Prostate gland (tissue), 2 donors: ENCODE measurements at regions not wholly inside any gene's neighbourhood (a gene's known extent, or its start where the extent isn't known, plus 50 kb on each side); places are given as distances from the start of the nearest gene placed in this dataset.

Experiments
- DNase-seq: peaks from one replicate; pipeline ENCODE4 v3.0.0-alpha.2; 2019; ENCODE audit warnings: low spot score
- H3K27ac ChIP-seq, 2 donors: fragments of 200-600 bp; sonication (generic); 2 replicates each; pipeline ENCODE4 v1.5.1; 2017 to 2019
- H3K27me3 ChIP-seq: fragments of 200-600 bp; sonication (generic); replicated peaks from 2 replicates; pipeline ENCODE4 v1.5.1; 2019; ENCODE audit not compliant: insufficient read depth
- H3K36me3 ChIP-seq, 2 donors: fragments of 200-600 bp; sonication (generic); 1 replicate in 1 of 2; 2 replicates in 1 of 2; pipeline versions ENCODE4 v1.5.1 to v1.8.1; 2017 to 2019
- H3K4me1 ChIP-seq: fragments of 200-600 bp; sonication (generic); replicated peaks from 2 replicates; pipeline ENCODE4 v1.5.1; 2019
- H3K4me3 ChIP-seq, 2 donors: fragments of 200-600 bp; sonication (generic); 2 replicates each; pipeline ENCODE4 v1.5.1; 2017 to 2019
- H3K9me3 ChIP-seq: fragments of 200-600 bp; sonication (generic); 2 replicates; pipeline ENCODE4 v1.5.1; 2017
- CTCF ChIP-seq, 4 experiments: fragments of 200-600 bp in 2 of 4; fragments of 450-650 bp in 2 of 4; sonication (generic) in 2 of 4; IDR thresholded peaks; 1 replicate in 3 of 4; 2 replicates in 1 of 4; pipeline ENCODE4 v1.5.1; 2016 to 2019; ENCODE audit warnings: antibody characterized with exemption in 4 of 4, mild to moderate bottlenecking in 2 of 4, moderate library complexity in 2 of 4
- POLR2A ChIP-seq: fragments of 450-650 bp; IDR thresholded peaks from one replicate; pipeline ENCODE4 v1.6.1; 2016; ENCODE audit warnings: antibody characterized with exemption, mild to moderate bottlenecking
- POLR2AphosphoS5 ChIP-seq: sonication (generic); formaldehyde crosslinking; IDR thresholded peaks from one replicate; pipeline ENCODE4 v1.6.1; 2017; ENCODE audit warnings: antibody characterized with exemption
- WGBS: methylation state at CpG from one replicate; pipeline ENCODE4 v1.1.5; 2018; 5-methylcytosine and 5-hydroxymethylcytosine counted together
- intact Hi-C: fragments of 100-400 bp; cut with DNase I; formaldehyde crosslinking; loops from one replicate; pipeline ENCODE4 v1.14.2; 2022

DNA sequence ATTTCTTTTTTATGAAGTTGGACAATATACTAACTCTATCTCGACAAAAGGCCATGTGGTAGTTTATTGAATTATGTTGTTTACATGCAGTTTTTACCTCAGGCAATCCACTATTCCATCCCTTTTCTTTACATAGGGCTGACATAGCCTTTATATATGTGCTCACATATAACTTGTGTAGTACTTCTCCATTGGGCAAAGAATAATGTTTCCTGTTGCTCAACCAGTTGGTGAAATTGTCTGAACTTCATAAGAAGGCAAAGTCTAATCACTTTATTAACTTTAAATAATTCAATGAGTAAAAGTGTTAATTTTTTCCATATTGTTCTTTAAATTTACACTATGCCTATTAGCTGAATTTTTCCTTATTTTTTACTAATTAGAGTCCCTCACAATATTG lies 1272.1 kb downstream of the EPHA7 start:
- no peak overlapping the region for H3K27ac ChIP-seq
- no peaks in the 10 kb centered on the region for H3K4me1 ChIP-seq
- DNase-seq, result no peak
- no peaks in the 10 kb centered on the region for H3K36me3 ChIP-seq
- WGBS, result 87% methylated on average over 1 of the region's 1 CpG
- TF ChIP-seq POLR2A (no peak), POLR2AphosphoS5 (no peak), CTCF (IDR thresholded peaks at IDR 0.05) (no peak)
- intact Hi-C loops, result no loop called here
- no peaks in the 10 kb centered on the region for H3K27me3 ChIP-seq
- H3K4me3 ChIP-seq, result no peak overlapping the region
- H3K9me3 ChIP-seq, result no peaks in the 10 kb centered on the region

DNA sequence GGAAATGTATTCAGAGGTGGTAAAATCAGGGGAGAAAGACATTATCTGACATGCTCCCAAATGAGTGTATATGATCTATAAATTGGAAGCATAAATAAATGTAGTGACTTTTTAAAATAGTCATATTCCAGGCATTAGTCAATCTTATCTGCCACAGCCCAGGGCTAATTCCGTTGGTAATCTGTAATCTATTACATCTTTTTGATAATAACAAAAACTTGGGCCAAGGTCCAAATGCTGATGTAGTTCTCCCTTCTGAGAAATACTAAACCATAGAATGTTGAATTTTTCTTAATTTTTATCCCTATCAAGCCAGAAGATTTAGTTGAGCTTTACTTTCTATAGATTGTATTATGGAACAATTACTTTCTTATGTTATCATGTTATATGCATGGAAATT lies 1279.8 kb downstream of the EPHA7 start:
- WGBS, result 26% methylated on average over 1 of the region's 1 CpG

DNA sequence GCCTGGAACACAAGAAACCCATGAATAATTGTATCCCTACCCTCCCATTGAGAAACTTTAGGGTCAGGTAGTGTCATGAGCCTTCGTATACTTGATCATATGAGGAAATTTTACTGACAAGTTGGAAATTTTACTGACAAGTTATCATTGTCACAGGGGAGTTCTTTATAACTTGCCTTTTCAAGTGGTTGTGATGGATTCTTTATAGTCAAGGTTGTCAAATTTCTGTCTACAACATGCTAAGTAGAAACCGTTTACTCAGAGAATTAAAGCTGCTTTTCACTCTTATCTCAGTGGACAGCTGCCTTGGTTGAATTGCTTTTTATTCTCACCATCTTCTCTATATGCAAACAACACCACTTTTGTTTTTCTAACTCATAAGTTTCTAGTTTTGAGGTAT lies 1286.4 kb downstream of the EPHA7 start:
- H3K4me1 ChIP-seq, result no peaks in the 10 kb centered on the region
- no peaks in the 10 kb centered on the region for H3K9me3 ChIP-seq
- no peaks in the 10 kb centered on the region for H3K36me3 ChIP-seq
- no peaks in the 10 kb centered on the region for H3K27me3 ChIP-seq
- TF ChIP-seq CTCF (IDR thresholded peaks at IDR 0.05) (no peak), POLR2A (no peak), POLR2AphosphoS5 (no peak)
- H3K4me3 ChIP-seq, result no peak overlapping the region
- no peak for DNase-seq
- WGBS, result 71% methylated on average over 2 of the region's 2 CpGs
- intact Hi-C loops, result no loop called here
- no peak overlapping the region for H3K27ac ChIP-seq

More for the DNA sequence above, 1279.8 kb downstream of the EPHA7 start:
- Histone ChIP-seq H3K9me3 (no peaks in the 10 kb centered on the region), H3K27ac (no peak overlapping the region), H3K27me3 (no peaks in the 10 kb centered on the region), H3K4me3 (no peak overlapping the region), H3K36me3 (no peaks in the 10 kb centered on the region), H3K4me1 (no peaks in the 10 kb centered on the region)
- TF ChIP-seq POLR2AphosphoS5 (no peak), CTCF (IDR thresholded peaks at IDR 0.05) (no peak), POLR2A (no peak)
- DNase-seq, result no peak
- intact Hi-C loops, result no loop called here

DNA sequence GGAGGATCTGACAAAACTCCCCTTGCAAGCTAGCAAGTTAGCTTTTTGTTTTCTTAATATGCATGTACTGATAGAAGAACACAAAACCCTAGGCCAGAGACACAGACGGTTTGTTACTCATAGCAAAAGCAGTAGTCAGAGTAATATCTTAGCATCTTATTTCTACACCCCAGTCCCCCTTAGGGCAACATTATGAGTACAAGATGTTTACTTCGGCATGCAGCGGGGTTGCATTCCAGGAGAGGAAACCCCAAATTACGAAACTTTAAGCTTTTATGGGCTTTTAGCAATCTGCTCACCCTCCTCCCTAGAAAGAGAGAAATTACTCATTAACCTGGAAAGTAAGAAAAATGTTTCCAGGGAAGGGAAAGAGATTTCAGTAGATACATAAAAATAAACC lies 1286.9 kb downstream of the EPHA7 start:
- H3K9me3 ChIP-seq, result no peaks in the 10 kb centered on the region
- no peak for DNase-seq
- H3K27me3 ChIP-seq, result no peaks in the 10 kb centered on the region
- H3K36me3 ChIP-seq, result no peaks in the 10 kb centered on the region
- H3K4me3 ChIP-seq, result no peak overlapping the region
- H3K27ac ChIP-seq, result no peak overlapping the region
- no peaks in the 10 kb centered on the region for H3K4me1 ChIP-seq
- intact Hi-C loops, result no loop called here
- 39% methylated on average over 4 of the region's 4 CpGs for WGBS
- TF ChIP-seq POLR2AphosphoS5 (no peak), CTCF (IDR thresholded peaks at IDR 0.05) (no peak), POLR2A (no peak)

- WGBS, result 59% methylated on average over 2 of the region's 2 CpGs
- Histone ChIP-seq H3K4me3 (no peak overlapping the region), H3K9me3 (no peaks in the 10 kb centered on the region), H3K4me1 (no peaks in the 10 kb centered on the region), H3K27me3 (no peaks in the 10 kb centered on the region), H3K27ac (no peak overlapping the region), H3K36me3 (no peaks in the 10 kb centered on the region)
- no peak for TF ChIP-seq POLR2A
- no peak for DNase-seq
- intact Hi-C loops, result no loop called here
Observed at GRCh38 chr6:92130944-92131343, 1288.4 kb downstream of the EPHA7 start.
